GM10248 (cell line): ENCODE measurements at regions not wholly inside any gene's neighbourhood (a gene's known extent, or its start where the extent isn't known, plus 50 kb on each side); places are given as distances from the start of the nearest gene placed in this dataset.

ENCODE experiments used
- CTCF ChIA-PET: fragments of 300-600 bp; sonication (Branson Sonifier 250); formaldehyde crosslinking; extraction: SDS; loops from one replicate; lab custom pipeline; 2021; ENCODE audit warnings: antibody characterized with exemption; lab: Yijun Ruan, JAX
- POLR2A ChIA-PET: fragments of 350-650 bp; sonication (Branson Sonifier 250); formaldehyde crosslinking; extraction: SDS; loops from one replicate; lab custom pipeline; 2020; ENCODE audit warnings: antibody characterized with exemption; lab: Yijun Ruan, JAX
- DNase-seq: peaks from one replicate; pipeline ENCODE4 v3.0.0; 2012; ENCODE audit errors: extremely low spot score
- TF ChIP-seq, protein P1 (sequence below): IDR thresholded peaks from 2 replicates; pipeline ENCODE4 v1.5.1; 2012; ENCODE audit warnings: mild to moderate bottlenecking, low read depth; ENCODE audit errors: extremely low read depth, missing control alignments, control extremely low read depth

DNA sequence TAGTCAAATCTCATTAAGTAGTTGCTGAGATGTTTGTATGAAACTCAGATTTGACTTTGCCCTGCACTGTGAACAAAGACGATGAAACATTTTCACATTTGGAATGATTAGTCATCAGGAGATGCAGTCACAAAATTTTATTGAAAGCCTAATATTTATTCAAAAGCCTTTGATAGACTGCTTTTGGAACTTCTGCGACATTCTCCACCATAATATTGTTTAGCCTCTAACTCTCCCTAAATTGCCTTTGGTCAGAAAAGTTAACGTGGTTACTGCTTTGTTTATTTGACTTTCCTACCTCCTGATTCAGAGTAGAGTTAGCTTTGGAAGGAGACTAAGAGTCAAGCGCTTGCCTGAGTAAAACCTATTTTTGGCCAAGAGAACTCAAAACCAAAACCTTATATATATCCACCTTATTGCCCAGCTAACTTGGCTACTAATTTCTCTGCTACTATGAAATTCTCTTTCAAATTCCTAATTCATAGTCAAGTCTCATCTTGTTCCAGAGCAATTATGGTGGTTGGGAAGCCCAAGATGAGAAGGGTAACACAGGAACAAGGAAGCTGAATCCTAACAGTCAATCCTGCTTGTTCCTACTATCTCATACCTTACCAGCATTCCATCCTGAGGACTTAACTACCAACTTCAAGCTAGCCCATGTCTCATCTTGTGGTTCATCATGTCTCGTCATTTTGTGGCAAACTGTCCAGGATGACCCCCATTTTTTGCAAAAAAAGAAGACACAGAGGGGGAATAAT is 429.6 kb downstream of the USP25 start:
- ChIA-PET POLR2A (no interaction called here), CTCF (interaction anchor here (1.0 to 1.3 kb wide), 3 partner anchors 15 to 18 kb away, joined by 3 to 4 read pairs (median 3); no protein-coding TSS in a partner anchor)
- DNase-seq, result no peak
- TF ChIP-seq, protein P1, sequence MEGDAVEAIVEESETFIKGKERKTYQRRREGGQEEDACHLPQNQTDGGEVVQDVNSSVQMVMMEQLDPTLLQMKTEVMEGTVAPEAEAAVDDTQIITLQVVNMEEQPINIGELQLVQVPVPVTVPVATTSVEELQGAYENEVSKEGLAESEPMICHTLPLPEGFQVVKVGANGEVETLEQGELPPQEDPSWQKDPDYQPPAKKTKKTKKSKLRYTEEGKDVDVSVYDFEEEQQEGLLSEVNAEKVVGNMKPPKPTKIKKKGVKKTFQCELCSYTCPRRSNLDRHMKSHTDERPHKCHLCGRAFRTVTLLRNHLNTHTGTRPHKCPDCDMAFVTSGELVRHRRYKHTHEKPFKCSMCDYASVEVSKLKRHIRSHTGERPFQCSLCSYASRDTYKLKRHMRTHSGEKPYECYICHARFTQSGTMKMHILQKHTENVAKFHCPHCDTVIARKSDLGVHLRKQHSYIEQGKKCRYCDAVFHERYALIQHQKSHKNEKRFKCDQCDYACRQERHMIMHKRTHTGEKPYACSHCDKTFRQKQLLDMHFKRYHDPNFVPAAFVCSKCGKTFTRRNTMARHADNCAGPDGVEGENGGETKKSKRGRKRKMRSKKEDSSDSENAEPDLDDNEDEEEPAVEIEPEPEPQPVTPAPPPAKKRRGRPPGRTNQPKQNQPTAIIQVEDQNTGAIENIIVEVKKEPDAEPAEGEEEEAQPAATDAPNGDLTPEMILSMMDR, result no peak

DNA sequence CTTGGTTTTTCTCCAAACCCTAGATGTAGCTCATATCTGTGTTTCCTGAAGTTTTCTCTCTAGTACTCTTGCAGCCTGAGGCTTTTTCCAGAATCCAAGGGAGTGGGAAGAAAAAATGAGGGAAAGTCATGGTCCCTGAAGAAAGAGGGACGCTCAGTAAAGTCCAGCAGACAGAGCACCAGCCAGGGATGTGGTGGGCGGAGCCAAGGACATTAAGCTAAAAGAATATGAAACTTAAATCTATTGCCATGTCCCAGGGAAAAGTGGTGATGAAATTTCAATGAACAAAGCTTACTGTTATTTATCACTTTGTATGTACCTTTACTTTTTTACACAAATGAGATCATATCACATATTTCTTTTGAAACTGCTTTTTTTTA is 430.2 kb downstream of the USP25 start:
- no peak for DNase-seq
- ChIA-PET POLR2A (no interaction called here), CTCF (interaction anchor here (1.0 to 1.3 kb wide), 3 partner anchors 16 to 18 kb away, joined by 3 to 4 read pairs (median 3); no protein-coding TSS in a partner anchor)
- TF ChIP-seq, protein P1, result no peak

DNA sequence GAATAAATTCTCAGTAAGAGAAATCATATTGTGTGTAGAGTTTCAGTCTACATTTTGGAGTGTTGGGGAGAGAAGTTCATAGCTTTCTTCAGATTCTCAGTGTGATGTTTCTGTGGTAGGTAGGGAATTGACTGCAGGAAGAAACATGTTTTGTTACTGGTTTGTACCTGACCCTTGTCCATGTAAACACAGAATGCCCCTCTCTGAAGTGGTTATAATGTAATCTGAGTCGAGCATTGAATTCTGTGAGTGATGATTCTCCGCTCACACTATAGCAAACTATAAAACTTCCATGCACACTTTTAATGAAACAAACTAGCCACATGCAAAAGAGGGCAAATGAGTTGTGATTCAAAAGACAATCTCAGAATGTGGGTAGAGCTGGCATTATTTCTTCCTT is 433.2 kb downstream of the USP25 start:
- no peak for DNase-seq
- ChIA-PET CTCF (interaction anchor here (1.2 kb wide), 1 partner anchor 23 kb away, joined by 3 read pairs; no protein-coding TSS in a partner anchor), POLR2A (no interaction called here)
- TF ChIP-seq, protein P1, result no peak

DNA sequence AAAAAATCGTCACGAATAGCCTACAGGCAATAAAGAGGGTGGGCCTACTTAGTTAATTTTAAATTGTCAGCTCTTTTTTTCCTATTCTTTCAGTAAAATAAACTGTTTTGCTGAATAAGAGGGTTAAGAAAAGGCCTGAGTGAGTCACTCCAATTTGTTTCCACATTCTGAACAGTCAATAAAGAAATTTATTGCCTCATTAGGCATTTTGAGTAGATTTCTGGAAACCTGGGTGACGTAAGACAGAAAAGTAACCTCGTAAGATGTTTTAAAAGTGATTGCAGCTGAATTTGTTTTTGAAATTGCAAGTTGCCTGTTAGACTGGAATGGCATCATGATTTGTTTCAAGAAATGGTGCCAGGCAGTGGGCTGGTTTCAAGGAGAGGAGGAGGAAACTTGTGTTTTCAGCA is 439.3 kb downstream of the USP25 start:
- ChIA-PET CTCF (interaction anchor here (1.4 kb wide), 1 partner anchor 8 kb away, joined by 5 read pairs; no protein-coding TSS in a partner anchor), POLR2A (no interaction called here)
- TF ChIP-seq, protein P1, result no peak
- no peak for DNase-seq

DNA sequence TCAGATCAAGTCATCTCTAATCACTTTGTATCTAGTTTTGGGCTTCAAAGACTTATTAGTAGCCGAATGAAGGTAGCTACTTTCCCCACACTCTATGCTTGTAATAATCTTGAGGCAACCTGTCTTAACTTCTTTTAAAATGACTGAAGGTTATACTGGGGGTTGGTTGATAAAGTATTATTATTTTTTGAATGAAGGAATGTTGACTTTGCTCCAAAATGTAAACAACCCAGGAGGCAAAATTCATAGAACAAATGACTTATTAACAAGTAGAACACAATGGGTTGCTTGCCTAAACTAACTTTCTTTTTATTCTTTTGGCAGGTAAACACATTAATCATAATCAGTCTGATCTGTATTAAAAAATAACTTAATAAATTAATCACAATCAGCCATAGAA is 440.0 kb downstream of the USP25 start:
- ChIA-PET CTCF (interaction anchor here (0.8 kb wide), 1 partner anchor 15 kb away, joined by 4 read pairs; no protein-coding TSS in a partner anchor), POLR2A (no interaction called here)
- TF ChIP-seq, protein P1, result no peak
- no peak for DNase-seq

DNA sequence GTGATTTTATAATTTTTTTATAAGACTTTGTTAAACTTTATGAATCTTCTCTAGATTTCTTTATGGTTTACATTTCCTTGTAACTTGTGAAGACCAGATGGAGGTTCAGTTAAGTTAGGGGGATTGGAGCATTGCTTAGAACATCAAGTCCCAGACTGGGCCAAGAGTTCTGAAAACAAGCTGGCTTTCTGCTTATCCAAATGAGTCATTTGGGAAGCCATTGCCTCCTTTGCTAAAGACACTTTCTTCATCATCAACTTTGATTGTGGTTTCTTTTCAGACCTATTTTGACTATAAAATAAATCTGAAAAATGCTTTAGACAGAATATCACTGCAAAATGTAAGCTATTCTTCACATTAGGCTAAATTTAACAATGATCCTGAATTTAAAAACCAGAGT is 446.8 kb downstream of the USP25 start:
- ChIA-PET CTCF (interaction anchor here (1.5 to 1.8 kb wide), 2 partner anchors 8 to 17 kb away, joined by 3 to 5 read pairs; no protein-coding TSS in a partner anchor), POLR2A (no interaction called here)
- DNase-seq, result no peak
- TF ChIP-seq, protein P1, result no peak
